Duodenal mucosa (tissue), 2 donors: ENCODE measurements at regions not wholly inside any gene's neighbourhood (a gene's known extent, or its start where the extent isn't known, plus 50 kb on each side); places are given as distances from the start of the nearest gene placed in this dataset.

ENCODE experiments used
- H3K27ac ChIP-seq: one replicate; pipeline ENCODE4 v1.7.0; 2013; ENCODE audit warnings: low read depth, low read length
- H3K27me3 ChIP-seq, 2 donors: one replicate each; pipeline ENCODE4 v1.7.0; 2013; ENCODE audit warnings: low read length in 2 of 2, control low read depth in 1 of 2; ENCODE audit not compliant: insufficient read depth in 2 of 2, control insufficient read depth in 1 of 2
- H3K36me3 ChIP-seq, 2 donors: one replicate each; pipeline ENCODE4 v1.7.0; 2013; ENCODE audit warnings: low read length in 2 of 2, control low read depth in 1 of 2; ENCODE audit not compliant: insufficient read depth in 2 of 2, control insufficient read depth in 1 of 2
- H3K4me1 ChIP-seq, 2 donors: one replicate each; pipeline ENCODE4 v1.7.0; 2013; ENCODE audit warnings: low read length in 2 of 2, control low read depth in 1 of 2; ENCODE audit not compliant: insufficient read depth in 2 of 2, control insufficient read depth in 1 of 2
- H3K4me3 ChIP-seq, 2 donors: one replicate each; pipeline ENCODE4 v1.7.0; 2013; ENCODE audit warnings: low read length in 2 of 2, low read depth in 1 of 2
- H3K9ac ChIP-seq, 2 donors: one replicate each; pipeline ENCODE4 v1.7.0; 2013; ENCODE audit warnings: low read length in 2 of 2, low read depth in 1 of 2
- H3K9me3 ChIP-seq, 2 donors: one replicate each; pipeline ENCODE4 v1.7.0; 2013; ENCODE audit warnings: low read length in 2 of 2, control low read depth in 1 of 2; ENCODE audit not compliant: control insufficient read depth in 1 of 2

DNA sequence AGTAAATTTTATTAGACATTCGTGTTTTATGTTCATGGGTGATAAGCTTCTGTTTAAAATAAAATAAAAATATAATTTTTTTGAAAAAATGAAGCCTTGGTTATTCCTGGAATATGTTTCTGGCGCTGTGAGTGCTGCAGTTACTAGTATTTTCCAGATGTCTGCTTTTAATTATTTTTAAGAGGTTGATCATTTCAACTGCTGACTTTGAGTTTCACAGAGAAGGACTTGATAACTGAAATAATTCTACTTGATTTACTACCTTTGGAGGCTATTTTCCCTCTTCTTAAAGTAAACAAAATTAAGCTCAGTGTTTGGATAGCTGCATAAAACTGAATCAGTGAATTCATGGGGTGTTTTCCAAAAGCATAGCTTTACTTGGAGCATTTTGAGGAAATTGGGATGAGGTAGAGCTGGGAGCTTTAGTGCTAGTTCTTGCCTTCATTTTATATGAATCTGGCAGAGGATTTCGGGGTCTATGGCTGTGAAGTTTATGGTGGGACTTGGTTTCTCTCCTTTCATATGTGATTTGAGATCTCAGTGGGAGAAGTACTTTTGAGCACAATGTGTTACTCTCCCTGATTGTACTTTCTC lies 666.5 kb downstream of the DCDC2C start:
- Histone ChIP-seq H3K27me3 (no peaks in the 10 kb centered on the region), H3K9me3 (peaks cover 11 to 19% of the 10 kb centered on the region in 2 donors), H3K27ac (no peak overlapping the region), H3K4me1 (no peaks in the 10 kb centered on the region), H3K4me3 (no peak overlapping the region), H3K9ac (no peak overlapping the region), H3K36me3 (no peaks in the 10 kb centered on the region)

DNA sequence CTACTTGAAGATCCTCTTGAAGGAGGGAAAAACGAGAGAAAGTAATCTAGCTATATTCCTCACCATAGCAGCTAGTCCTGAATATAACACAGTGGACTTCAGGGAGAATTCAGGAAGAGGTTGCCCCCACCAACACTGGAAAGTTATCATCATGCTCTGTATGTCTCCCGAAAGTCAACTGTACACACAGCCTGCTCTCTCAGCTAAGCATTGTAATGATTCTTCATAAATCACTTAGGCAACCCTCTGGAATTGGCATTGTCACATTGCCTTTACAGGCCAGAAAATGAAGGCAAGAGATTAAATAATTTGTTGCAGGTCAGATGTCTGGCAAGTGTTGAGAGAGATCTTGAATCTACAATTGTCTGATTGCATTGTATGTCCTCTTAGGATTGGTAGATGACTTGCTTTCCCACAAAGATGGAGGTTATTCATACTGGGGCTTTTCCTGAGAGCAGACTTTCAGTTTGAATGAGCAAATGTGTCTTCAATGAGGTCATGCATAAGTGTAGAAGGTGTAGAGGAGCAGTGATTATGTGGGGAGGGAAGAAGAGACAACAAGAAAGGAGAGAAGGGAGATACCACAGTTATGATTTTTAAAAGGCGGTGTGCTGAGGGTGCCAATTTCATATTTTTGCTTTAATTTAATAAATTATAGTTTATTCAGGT lies 667.2 kb downstream of the DCDC2C start:
- H3K27ac ChIP-seq, result no peak overlapping the region

DNA sequence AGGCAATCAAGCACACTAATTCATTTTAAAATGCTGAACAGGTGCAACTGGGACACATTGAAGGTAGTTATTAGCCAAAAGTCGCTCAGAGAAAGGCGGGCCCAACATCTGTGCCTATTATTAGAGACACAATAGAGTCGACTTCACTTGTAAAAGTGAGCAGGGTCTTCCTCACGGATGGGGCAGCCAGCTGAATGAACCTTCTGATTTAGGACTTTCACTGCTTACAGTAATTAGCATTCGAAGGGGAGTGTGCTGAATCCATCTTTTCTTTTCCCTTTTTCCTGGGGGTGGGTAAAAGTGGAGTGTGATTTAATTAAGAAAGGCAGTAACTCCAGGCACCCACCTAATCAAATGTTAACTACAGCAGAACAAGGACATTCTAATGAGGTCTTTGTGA lies 677.7 kb downstream of the DCDC2C start:
- Histone ChIP-seq H3K4me3 (no peak overlapping the region), H3K27me3 (no peaks in the 10 kb centered on the region), H3K27ac (no peak overlapping the region), H3K9ac (no peak overlapping the region), H3K36me3 (no peaks in the 10 kb centered on the region), H3K9me3 (peaks cover 24 to 27% of the 10 kb centered on the region in 2 donors), H3K4me1 (no peaks in the 10 kb centered on the region)

More for the DNA sequence above, 667.2 kb downstream of the DCDC2C start:
- Histone ChIP-seq H3K9me3 (peaks cover 11 to 19% of the 10 kb centered on the region in 2 donors), H3K9ac (no peak overlapping the region), H3K36me3 (no peaks in the 10 kb centered on the region), H3K27me3 (no peaks in the 10 kb centered on the region), H3K4me1 (no peaks in the 10 kb centered on the region), H3K4me3 (no peak overlapping the region)

DNA sequence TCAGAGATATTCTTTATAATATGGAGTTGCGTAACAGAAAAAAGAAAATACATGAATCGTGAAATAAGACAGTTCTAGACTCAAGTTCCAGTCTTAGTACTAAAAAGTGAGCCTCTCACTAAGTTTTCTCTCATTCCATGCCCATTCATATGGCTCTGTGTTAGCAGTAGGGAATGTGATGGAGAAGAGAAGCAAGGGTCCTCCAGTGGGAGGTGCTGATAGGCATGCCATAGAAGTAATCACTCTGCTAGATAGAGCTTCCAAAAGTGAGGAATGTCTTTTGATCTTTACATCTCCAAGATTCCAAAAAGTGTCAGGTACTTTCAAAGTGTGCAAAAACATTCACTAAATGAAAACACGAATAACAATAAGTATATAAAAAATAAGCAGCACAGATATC lies 678.4 kb downstream of the DCDC2C start:
- H3K9ac ChIP-seq, result no peak overlapping the region
- no peaks in the 10 kb centered on the region for H3K4me1 ChIP-seq
- H3K27ac ChIP-seq, result no peak overlapping the region
- H3K9me3 ChIP-seq, result peaks cover 20 to 23% of the 10 kb centered on the region in 2 donors
- H3K4me3 ChIP-seq, result no peak overlapping the region
- no peaks in the 10 kb centered on the region for H3K36me3 ChIP-seq
- H3K27me3 ChIP-seq, result no peaks in the 10 kb centered on the region

DNA sequence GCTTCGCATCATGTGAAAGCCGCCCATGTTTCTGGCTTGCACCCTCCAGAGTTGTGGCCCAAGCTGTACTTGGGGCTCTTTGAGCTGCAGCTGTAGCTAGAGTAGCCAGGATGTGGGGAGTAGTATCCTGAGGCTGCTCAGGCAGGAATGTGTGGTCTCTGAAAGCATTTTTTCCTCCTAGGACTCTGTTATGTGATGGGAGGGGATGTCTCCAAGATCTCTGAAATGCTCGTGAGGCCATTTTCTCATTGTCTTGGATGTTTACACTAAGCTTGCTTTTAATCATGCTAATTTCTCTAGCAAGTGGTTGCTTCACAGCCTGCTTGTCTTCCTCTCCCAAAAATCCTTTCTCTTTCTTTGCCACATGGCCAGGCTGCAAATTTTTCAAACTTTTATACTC lies 687.6 kb downstream of the DCDC2C start:
- Histone ChIP-seq H3K4me3 (no peak overlapping the region), H3K9ac (no peak overlapping the region), H3K9me3 (peaks cover 0 to 20% of the 10 kb centered on the region in 2 donors), H3K4me1 (no peaks in the 10 kb centered on the region), H3K27ac (no peak overlapping the region), H3K27me3 (no peaks in the 10 kb centered on the region), H3K36me3 (no peaks in the 10 kb centered on the region)

DNA sequence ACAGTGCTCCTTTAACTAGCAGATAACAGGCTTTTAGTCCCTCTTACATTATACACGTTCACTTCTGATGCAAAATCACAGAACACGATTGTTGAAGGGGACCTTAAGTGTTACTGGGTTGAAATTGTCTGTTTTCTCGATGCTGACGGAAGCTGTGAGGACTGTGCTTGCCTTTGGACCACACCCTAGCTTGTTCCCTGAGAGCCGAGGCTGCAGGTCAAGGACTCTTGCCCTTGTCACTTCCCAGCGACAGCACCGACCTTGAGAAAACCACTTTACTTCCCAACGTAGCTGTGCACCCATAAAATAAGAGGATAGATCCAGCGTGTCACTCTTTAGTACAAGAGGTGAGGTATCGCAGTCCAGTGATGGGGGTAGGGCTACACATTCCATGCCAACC lies 701.0 kb downstream of the DCDC2C start:
- Histone ChIP-seq H3K4me3 (no peak overlapping the region), H3K9me3 (peaks cover 13 to 18% of the 10 kb centered on the region in 2 donors), H3K27ac (no peak overlapping the region), H3K36me3 (no peaks in the 10 kb centered on the region), H3K4me1 (no peaks in the 10 kb centered on the region), H3K9ac (no peak overlapping the region), H3K27me3 (no peaks in the 10 kb centered on the region)

DNA sequence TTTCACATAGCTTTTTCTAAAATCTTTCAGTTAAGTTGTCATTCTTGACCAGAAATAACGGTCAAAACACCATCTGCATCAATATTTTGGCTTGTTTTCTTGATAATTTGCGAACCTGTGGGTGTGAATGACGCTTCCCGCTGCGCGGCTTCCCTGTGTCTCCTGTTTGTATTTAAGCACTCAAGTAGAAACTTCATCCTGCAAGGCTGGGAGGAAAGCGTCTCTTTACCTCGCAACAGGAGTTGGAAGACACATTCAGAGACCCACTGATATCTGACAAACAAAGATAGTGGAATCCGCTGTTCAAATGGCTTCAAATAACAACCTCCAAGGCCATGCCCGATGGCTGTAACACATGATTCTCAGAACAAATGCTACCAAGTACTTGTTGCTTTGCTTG lies 704.9 kb downstream of the DCDC2C start:
- Histone ChIP-seq H3K4me3 (no peak overlapping the region), H3K9me3 (peaks cover 18 to 22% of the 10 kb centered on the region in 2 donors), H3K27ac (no peak overlapping the region), H3K27me3 (no peaks in the 10 kb centered on the region), H3K4me1 (no peaks in the 10 kb centered on the region), H3K9ac (no peak overlapping the region), H3K36me3 (no peaks in the 10 kb centered on the region)

DNA sequence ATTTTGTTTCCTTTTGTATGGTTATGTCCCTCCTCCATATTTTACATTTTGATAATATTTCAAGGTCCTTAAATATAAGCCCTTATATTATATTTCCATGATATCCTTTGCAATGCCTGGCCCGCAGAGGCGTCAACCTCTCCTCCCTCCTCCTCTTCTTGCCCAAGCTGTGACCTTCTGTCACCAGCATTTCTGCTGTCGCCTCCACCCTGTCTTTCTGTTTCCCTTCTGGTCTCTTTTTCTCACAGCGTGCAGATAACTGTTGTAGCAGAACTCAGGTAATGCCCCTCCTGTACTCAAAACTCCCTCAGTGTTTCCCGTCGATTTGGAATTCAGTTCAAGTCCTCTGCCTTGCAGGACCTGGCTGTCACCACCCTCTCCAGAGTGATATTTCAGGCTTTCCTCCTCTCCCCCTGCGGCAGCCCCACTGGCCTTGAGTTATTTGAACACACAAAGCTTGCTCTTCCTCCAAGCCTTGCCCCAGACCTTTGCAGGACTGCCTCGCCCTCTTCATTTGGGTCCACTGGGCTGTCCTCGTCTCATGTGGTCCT lies 709.3 kb downstream of the DCDC2C start:
- Histone ChIP-seq H3K36me3 (no peaks in the 10 kb centered on the region), H3K4me3 (no peak overlapping the region), H3K9ac (no peak overlapping the region), H3K9me3 (peaks cover 13 to 16% of the 10 kb centered on the region in 2 donors), H3K4me1 (no peaks in the 10 kb centered on the region), H3K27ac (no peak overlapping the region), H3K27me3 (no peaks in the 10 kb centered on the region)

DNA sequence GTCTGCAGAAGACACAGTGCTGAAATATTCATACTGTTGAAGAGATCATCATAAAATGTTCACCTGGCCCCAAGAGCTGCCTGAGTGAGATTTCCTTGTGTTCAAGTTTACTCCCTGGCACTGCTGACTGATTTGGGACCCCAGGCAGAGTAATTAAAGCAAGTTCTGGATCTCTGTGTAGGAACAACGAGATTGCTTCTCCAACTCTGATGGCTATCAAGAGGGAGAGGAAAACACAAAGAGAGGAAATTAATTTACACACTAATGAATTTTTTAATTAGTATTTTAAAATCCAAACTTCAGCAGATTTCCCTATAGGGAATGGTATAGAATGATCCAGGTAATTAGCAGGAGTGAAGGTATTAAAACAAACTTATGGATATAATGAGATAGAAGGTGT lies 711.8 kb downstream of the DCDC2C start:
- no peak overlapping the region for H3K9ac ChIP-seq
- peaks cover 9 to 19% of the 10 kb centered on the region in 2 donors for H3K9me3 ChIP-seq
- no peak overlapping the region for H3K27ac ChIP-seq
- H3K27me3 ChIP-seq, result no peaks in the 10 kb centered on the region
- no peaks in the 10 kb centered on the region for H3K36me3 ChIP-seq
- H3K4me3 ChIP-seq, result no peak overlapping the region
- H3K4me1 ChIP-seq, result no peaks in the 10 kb centered on the region

DNA sequence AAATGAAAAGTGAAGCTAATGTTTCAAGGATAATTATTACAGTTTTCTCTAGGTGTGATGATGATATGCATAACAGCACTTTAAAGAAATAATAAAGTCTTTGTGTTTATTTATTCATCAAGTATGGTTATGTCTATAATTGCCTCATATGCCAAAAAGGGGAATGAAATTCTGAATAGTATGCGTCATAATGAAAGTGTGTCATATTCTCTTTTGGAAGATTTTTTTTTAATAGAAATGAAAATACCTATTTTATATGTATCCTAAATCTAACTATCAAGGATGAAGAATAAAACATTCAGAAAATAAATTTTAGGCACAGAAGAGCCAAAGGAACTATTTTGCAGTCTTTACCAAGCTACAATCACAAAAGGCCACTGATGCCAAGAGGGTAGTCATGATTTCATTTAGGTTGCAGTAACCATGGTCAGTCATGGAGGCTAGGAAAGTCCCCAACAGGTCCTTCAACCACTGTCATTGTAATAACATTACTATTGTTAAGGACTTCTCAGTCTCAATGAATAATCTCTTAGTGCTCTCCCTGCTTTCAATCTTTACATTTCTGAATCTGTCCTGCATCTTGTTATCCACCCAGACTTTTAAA lies 712.5 kb downstream of the DCDC2C start:
- peaks cover 9 to 24% of the 10 kb centered on the region in 2 donors for H3K9me3 ChIP-seq
- no peak overlapping the region for H3K9ac ChIP-seq
- no peaks in the 10 kb centered on the region for H3K4me1 ChIP-seq
- no peaks in the 10 kb centered on the region for H3K27me3 ChIP-seq
- H3K36me3 ChIP-seq, result no peaks in the 10 kb centered on the region
- no peak overlapping the region for H3K4me3 ChIP-seq
- H3K27ac ChIP-seq, result no peak overlapping the region
